ENCODE measurements at regions not wholly inside any gene's neighbourhood (a gene's known extent, or its start where the extent isn't known, plus 50 kb on each side); places are given as distances from the start of the nearest gene placed in this dataset.
"Not testable (repeated sequence)": the region's sequence is repeated elsewhere in the genome, so short reads cannot be mapped to it uniquely, and the experiment has no call there.

DNA sequence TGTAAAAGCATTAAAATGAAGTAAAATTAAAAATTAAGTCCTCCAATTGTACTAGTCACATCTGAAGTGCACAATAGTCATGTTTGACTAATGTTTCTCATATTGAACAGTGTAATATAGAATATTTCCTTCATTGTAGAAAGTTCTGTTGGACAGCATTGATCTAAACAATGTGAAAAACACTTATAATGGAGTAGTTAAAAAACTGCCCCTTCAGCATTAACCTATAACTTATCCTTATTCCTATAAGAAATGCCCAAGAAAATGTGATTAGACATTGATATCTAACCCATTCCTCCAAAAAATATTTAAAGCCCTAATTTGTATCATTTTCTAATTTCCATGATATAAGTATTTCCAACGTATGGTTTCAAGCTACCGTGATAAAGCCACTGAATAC is 210.7 kb downstream of the RASSF9 start:
- DNase-seq: no peak
- no peaks in the 10 kb centered on the region for H3K27me3 Mint-ChIP-seq (ENCODE audit: low read depth in 2 of 2)
- no peaks in the 10 kb centered on the region for H3K9me3 ChIP-seq (ENCODE audit: control insufficient read depth, insufficient read depth, low read length)
- no peaks in the 10 kb centered on the region for H3K36me3 ChIP-seq (ENCODE audit: control insufficient read depth, insufficient read depth, low read length)
- 70% methylated on average over 2 of the region's 2 CpGs for WGBS (ENCODE audit: insufficient coverage)
- H3K27ac ChIP-seq (ENCODE audit: low read length): no peak overlapping the region
- no peaks in the 10 kb centered on the region for H3K27me3 ChIP-seq (ENCODE audit: control insufficient read depth, insufficient read depth, low read length)
- H3K9me3 Mint-ChIP-seq: peaks cover 3 to 4% of the 10 kb centered on the region in 2 donors
- no peaks in the 10 kb centered on the region for H3K4me1 Mint-ChIP-seq
- TF ChIP-seq, protein P1, sequence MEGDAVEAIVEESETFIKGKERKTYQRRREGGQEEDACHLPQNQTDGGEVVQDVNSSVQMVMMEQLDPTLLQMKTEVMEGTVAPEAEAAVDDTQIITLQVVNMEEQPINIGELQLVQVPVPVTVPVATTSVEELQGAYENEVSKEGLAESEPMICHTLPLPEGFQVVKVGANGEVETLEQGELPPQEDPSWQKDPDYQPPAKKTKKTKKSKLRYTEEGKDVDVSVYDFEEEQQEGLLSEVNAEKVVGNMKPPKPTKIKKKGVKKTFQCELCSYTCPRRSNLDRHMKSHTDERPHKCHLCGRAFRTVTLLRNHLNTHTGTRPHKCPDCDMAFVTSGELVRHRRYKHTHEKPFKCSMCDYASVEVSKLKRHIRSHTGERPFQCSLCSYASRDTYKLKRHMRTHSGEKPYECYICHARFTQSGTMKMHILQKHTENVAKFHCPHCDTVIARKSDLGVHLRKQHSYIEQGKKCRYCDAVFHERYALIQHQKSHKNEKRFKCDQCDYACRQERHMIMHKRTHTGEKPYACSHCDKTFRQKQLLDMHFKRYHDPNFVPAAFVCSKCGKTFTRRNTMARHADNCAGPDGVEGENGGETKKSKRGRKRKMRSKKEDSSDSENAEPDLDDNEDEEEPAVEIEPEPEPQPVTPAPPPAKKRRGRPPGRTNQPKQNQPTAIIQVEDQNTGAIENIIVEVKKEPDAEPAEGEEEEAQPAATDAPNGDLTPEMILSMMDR (IDR thresholded peaks at IDR 0.05): no peak
- H3K4me1 ChIP-seq (ENCODE audit: control insufficient read depth, insufficient read depth, low read length): no peaks in the 10 kb centered on the region
- intact Hi-C loops (cut with micrococcal nuclease): no loop called here
- no peak overlapping the region for H3K27ac Mint-ChIP-seq
- no peaks in the 10 kb centered on the region for H3K36me3 Mint-ChIP-seq
- no peak overlapping the region for H3K4me3 Mint-ChIP-seq
- no peak overlapping the region for H3K4me3 ChIP-seq (ENCODE audit: low read length)
- ATAC-seq: no peak

DNA sequence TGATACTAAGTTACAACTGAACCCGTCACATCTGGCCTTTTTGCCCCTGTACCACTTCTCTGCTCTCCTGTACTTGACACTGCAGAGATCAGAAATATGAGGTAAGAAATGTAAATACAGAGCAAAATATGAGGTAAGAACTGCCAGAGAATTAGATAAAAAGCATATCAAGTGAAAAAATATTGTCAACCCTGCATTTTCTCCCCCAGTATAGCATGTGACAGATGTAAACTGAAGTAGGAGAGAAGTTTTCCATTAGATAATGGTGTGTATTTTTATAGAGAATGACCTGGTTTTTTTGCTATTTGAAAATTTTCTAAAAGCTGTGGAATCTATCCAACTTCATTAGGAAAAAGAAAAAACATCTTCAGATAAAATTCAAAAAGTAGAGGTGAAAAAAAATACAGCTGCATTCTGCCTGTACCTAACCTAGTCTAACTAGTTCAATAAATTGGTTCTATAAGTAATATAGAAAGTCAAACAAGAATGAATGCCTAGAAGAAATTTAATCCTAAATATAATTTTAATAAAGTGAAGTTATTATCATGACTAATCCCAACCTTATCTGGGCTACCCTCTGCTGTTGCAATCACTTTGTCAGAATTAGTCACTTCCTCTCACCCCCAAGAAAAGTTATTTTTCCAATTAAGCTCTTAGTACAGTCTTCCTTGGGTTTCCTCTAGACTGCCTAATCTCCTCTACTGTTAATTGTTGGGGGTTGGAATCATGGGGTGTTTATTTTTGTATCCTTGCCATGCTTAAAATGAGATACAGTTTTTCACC is 210.0 kb downstream of the RASSF9 start:
- H3K4me1 ChIP-seq (ENCODE audit: control insufficient read depth, insufficient read depth, low read length): no peaks in the 10 kb centered on the region
- WGBS (ENCODE audit: insufficient coverage): 82% methylated on average over 1 of the region's 1 CpG
- TF ChIP-seq, protein P1 (IDR thresholded peaks at IDR 0.05): no peak
- Mint-ChIP-seq H3K27me3 (ENCODE audit: low read depth in 2 of 2) (no peaks in the 10 kb centered on the region), H3K27ac (no peak overlapping the region), H3K36me3 (no peaks in the 10 kb centered on the region), H3K4me3 (no peak overlapping the region), H3K4me1 (no peaks in the 10 kb centered on the region), H3K9me3 (peaks cover 3 to 4% of the 10 kb centered on the region in 2 donors)
- no peaks in the 10 kb centered on the region for H3K9me3 ChIP-seq (ENCODE audit: control insufficient read depth, insufficient read depth, low read length)
- no peak for ATAC-seq
- DNase-seq: no peak
- no peak overlapping the region for H3K27ac ChIP-seq (ENCODE audit: low read length)
- H3K36me3 ChIP-seq (ENCODE audit: control insufficient read depth, insufficient read depth, low read length): no peaks in the 10 kb centered on the region
- H3K4me3 ChIP-seq (ENCODE audit: low read length): no peak overlapping the region
- intact Hi-C loops (cut with micrococcal nuclease): no loop called here
- H3K27me3 ChIP-seq (ENCODE audit: control insufficient read depth, insufficient read depth, low read length): no peaks in the 10 kb centered on the region

DNA sequence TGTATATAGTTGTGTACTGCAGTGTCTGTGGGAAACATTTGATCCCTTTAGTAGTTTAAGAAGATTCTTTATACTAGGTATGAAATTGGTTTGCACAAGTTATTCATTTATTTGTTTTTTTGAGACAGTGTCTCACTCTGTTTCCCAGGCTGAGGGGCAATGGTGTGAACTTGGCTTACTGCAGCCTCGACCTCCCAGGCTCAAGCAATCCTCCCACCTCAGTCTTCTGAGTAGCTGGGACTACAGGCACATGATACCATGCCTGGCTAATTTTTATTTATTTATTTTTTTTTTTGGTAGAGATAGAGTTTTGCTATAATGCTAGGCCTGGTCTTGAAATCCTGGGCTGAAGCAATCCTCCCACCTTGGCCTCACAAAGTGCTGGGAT is 209.4 kb downstream of the RASSF9 start:
- DNase-seq (no peak), ATAC-seq (no peak)
- Histone ChIP-seq H3K27ac (ENCODE audit: low read length) (no peak overlapping the region), H3K27me3 (ENCODE audit: control insufficient read depth, insufficient read depth, low read length) (no peaks in the 10 kb centered on the region), H3K4me1 (ENCODE audit: control insufficient read depth, insufficient read depth, low read length) (no peaks in the 10 kb centered on the region), H3K4me3 (ENCODE audit: low read length) (no peak overlapping the region), H3K36me3 (ENCODE audit: control insufficient read depth, insufficient read depth, low read length) (no peaks in the 10 kb centered on the region), H3K9me3 (ENCODE audit: control insufficient read depth, insufficient read depth, low read length) (no peaks in the 10 kb centered on the region)
- TF ChIP-seq, protein P1 (IDR thresholded peaks at IDR 0.05): no peak
- Mint-ChIP-seq H3K27me3 (ENCODE audit: low read depth in 2 of 2) (no peaks in the 10 kb centered on the region), H3K9me3 (peaks cover 3 to 4% of the 10 kb centered on the region in 2 donors), H3K4me3 (no peak overlapping the region), H3K4me1 (no peaks in the 10 kb centered on the region), H3K36me3 (no peaks in the 10 kb centered on the region), H3K27ac (no peak overlapping the region)
- intact Hi-C loops (cut with micrococcal nuclease): no loop called here
- 82% methylated on average over 1 of the region's 1 CpG for WGBS (ENCODE audit: insufficient coverage)

DNA sequence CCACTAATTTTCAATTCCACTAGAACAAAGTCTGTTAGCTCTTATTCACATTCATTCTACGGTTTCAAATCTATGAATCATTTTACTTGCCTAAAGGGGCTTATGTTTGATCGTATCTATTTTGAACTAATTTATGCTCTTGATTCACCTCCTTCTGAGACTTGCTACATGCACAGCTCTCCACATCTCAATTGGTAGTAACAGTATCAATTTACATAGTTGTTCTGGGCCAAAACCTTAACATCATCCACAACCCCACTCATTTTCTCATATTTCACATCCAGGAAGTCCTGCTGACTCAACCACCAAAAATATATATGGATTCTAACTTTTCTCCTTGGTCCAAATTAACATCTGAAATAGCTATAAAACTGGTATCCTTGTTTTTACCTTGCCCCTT is 208.6 kb downstream of the RASSF9 start:
- Mint-ChIP-seq H3K4me1 (no peaks in the 10 kb centered on the region), H3K4me3 (no peak overlapping the region), H3K27ac (no peak overlapping the region), H3K9me3 (peaks cover 3 to 8% of the 10 kb centered on the region in 2 donors), H3K27me3 (ENCODE audit: low read depth in 2 of 2) (no peaks in the 10 kb centered on the region), H3K36me3 (no peaks in the 10 kb centered on the region)
- intact Hi-C loops (cut with micrococcal nuclease): no loop called here
- whole genome bisulfite sequencing (ENCODE audit: insufficient coverage): 90% methylated on average over 2 of the region's 2 CpGs
- no peaks in the 10 kb centered on the region for H3K9me3 ChIP-seq (ENCODE audit: control insufficient read depth, insufficient read depth, low read length)
- no peak overlapping the region for H3K4me3 ChIP-seq (ENCODE audit: low read length)
- no peaks in the 10 kb centered on the region for H3K27me3 ChIP-seq (ENCODE audit: control insufficient read depth, insufficient read depth, low read length)
- no peak overlapping the region for H3K27ac ChIP-seq (ENCODE audit: low read length)
- no peaks in the 10 kb centered on the region for H3K36me3 ChIP-seq (ENCODE audit: control insufficient read depth, insufficient read depth, low read length)
- H3K4me1 ChIP-seq (ENCODE audit: control insufficient read depth, insufficient read depth, low read length): no peaks in the 10 kb centered on the region
- ATAC-seq (no peak), DNase-seq (no peak)
- TF ChIP-seq, protein P1 (IDR thresholded peaks at IDR 0.05): no peak

DNA sequence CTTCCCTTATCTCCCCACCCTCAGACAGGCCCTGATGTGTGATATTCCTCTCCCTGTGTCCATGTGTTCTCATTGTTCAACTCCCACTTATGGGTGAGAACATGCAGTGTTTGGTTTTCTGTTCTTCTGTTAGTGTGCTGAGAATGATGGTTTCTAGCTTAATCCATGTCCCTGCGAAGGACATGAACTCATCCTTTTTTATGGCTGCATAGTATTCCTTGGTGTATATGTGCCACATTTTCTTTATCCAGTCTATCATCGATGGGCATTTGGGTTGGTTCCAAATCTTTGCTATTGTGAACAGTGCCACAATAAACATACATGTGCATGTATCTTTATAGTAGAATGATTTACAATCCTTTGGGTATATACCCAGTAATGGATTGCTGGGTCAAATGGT is 207.6 kb downstream of the RASSF9 start:
- H3K27ac ChIP-seq (ENCODE audit: low read length); H3K9me3 Mint-ChIP-seq; intact Hi-C loops (cut with micrococcal nuclease); H3K4me1 ChIP-seq (ENCODE audit: control insufficient read depth, insufficient read depth, low read length); H3K9me3 ChIP-seq (ENCODE audit: control insufficient read depth, insufficient read depth, low read length); H3K27me3 Mint-ChIP-seq (ENCODE audit: low read depth in 2 of 2); H3K27me3 ChIP-seq (ENCODE audit: control insufficient read depth, insufficient read depth, low read length); H3K4me3 ChIP-seq (ENCODE audit: low read length); H3K36me3 ChIP-seq (ENCODE audit: control insufficient read depth, insufficient read depth, low read length); H3K36me3 Mint-ChIP-seq; H3K27ac Mint-ChIP-seq; H3K4me3 Mint-ChIP-seq; ATAC-seq; H3K4me1 Mint-ChIP-seq; DNase-seq: not testable (repeated sequence)
- WGBS (ENCODE audit: insufficient coverage): 100% methylated on average over 1 of the region's 2 CpGs
